CD4-positive, alpha-beta T cell (primary cell): ENCODE measurements at regions not wholly inside any gene's neighbourhood (a gene's known extent, or its start where the extent isn't known, plus 50 kb on each side); places are given as distances from the start of the nearest gene placed in this dataset.
A peak's percentile ranks its signal among the peaks of the same experiment; 100 is the strongest.

Source experiments
- ATAC-seq: fragments of 200-7000 bp; cut with Tn5 transposase; one replicate; pipeline ENCODE4 v1.10.0; 2022; ENCODE audit warnings: mild to moderate bottlenecking; ENCODE audit not compliant: poor library complexity
- CTCF ChIA-PET: fragments of 350-600 bp; sonication (Branson Sonifier 250); formaldehyde crosslinking; loops from one replicate; lab custom pipeline; 2021; ENCODE audit warnings: antibody characterized with exemption, inconsistent platforms; lab: Charles Lee
- POLR2A ChIA-PET: fragments of 350-600 bp; sonication (Branson Sonifier 250); formaldehyde crosslinking; loops from one replicate; lab custom pipeline; 2021; ENCODE audit warnings: antibody characterized with exemption, inconsistent platforms; lab: Charles Lee
- DNase-seq, 14 experiments: peaks; one replicate each; pipeline ENCODE4 v3.0.0-alpha.2; 2013 to 2020; ENCODE audit warnings: mixed read lengths in 2 of 14
- H3K27ac ChIP-seq, 2 donors: one replicate each; pipeline versions ENCODE4 v1.5.1 to v1.7.0; 2013; ENCODE audit warnings: low read length in 2 of 2, low read depth in 1 of 2, mild to moderate bottlenecking in 1 of 2
- H3K27me3 ChIP-seq, 2 experiments: 1 replicate in 1 of 2; 2 replicates in 1 of 2; pipeline versions ENCODE4 v1.6.1 to v1.7.0; 2013; ENCODE audit warnings: low read length in 2 of 2, control low read depth in 1 of 2, mild to moderate bottlenecking in 1 of 2, moderate library complexity in 1 of 2; ENCODE audit not compliant: insufficient read depth in 2 of 2, control insufficient read depth in 1 of 2
- H3K36me3 ChIP-seq: one replicate; pipeline ENCODE4 v1.6.1; 2013; ENCODE audit warnings: low read length, control low read depth; ENCODE audit not compliant: insufficient read depth
- H3K4me1 ChIP-seq: one replicate; pipeline ENCODE4 v1.6.1; 2013; ENCODE audit warnings: low read length, control low read depth; ENCODE audit not compliant: insufficient read depth
- H3K4me3 ChIP-seq: one replicate; pipeline ENCODE4 v1.5.1; 2013; ENCODE audit warnings: mild to moderate bottlenecking, low read length, moderate library complexity
- H3K9me3 ChIP-seq, 2 experiments: 1 replicate in 1 of 2; 2 replicates in 1 of 2; pipeline versions ENCODE4 v1.6.1 to v1.7.0; 2013; ENCODE audit warnings: low read length in 2 of 2, mild to moderate bottlenecking in 2 of 2, control low read depth in 1 of 2, moderate library complexity in 1 of 2; ENCODE audit not compliant: control insufficient read depth in 1 of 2, insufficient read depth in 1 of 2
- H3K27ac Mint-ChIP-seq: one replicate; pipeline ENCODE4 v1.8.0; 2020; ENCODE audit warnings: mixed read lengths
- H3K27me3 Mint-ChIP-seq: one replicate; pipeline ENCODE4 v1.8.0; 2021; ENCODE audit warnings: mixed read lengths
- H3K36me3 Mint-ChIP-seq: one replicate; pipeline ENCODE4 v1.8.0; 2021; ENCODE audit warnings: low read depth, mixed read lengths
- H3K4me1 Mint-ChIP-seq: one replicate; pipeline ENCODE4 v1.8.0; 2021; ENCODE audit warnings: low read depth, mixed read lengths
- H3K4me3 Mint-ChIP-seq: one replicate; pipeline ENCODE4 v1.8.0; 2020; ENCODE audit warnings: mild to moderate bottlenecking, mixed read lengths
- H3K9me3 Mint-ChIP-seq: one replicate; pipeline ENCODE4 v1.8.0; 2020; ENCODE audit warnings: mixed read lengths
- intact Hi-C, 2 experiments: fragments of 100-400 bp; cut with DNase I in 1 of 2; cut with micrococcal nuclease in 1 of 2; formaldehyde crosslinking; loops; one replicate each; pipeline versions ENCODE4 v1.15.1 to v1.9.0; 2023 to 2025; cut with DNase I, micrococcal nuclease
- TF ChIP-seq, protein P1 (sequence below): fragments of 200-600 bp; IDR thresholded peaks from one replicate; pipeline ENCODE4 v1.8.0; 2022; ENCODE audit warnings: antibody characterized with exemption, mild to moderate bottlenecking

DNA sequence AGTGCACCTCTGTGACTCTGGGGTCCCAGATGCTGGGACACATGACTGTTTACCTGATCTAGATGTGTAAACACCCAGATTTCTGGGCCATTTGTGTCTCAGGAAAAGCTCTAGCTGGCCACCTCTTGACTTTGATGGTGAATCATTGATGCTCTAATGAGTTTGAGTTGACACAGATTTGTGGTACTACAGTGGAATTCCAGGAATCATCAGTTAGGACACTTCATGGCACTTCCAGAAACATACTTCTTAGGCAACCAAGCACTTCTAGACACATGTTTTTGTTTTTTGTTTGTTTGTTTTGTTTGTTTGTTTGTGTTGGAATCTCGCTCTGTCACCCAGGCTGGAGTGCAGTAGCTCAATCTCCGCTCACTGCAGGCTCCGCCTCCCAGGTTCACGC, 302.2 kb upstream of the ZMIZ1 start:
- intact Hi-C loops: no loop called here
- H3K27me3 ChIP-seq: no peaks in the 10 kb centered on the region
- H3K27ac ChIP-seq: no peak overlapping the region
- ATAC-seq (no peak), DNase-seq (no peak)
- H3K4me1 ChIP-seq: no peaks in the 10 kb centered on the region
- Mint-ChIP-seq H3K27me3 (no peaks in the 10 kb centered on the region), H3K4me3 (no peak overlapping the region), H3K4me1 (no peaks in the 10 kb centered on the region), H3K9me3 (no peaks in the 10 kb centered on the region), H3K27ac (no peak overlapping the region), H3K36me3 (no peaks in the 10 kb centered on the region)
- TF ChIP-seq, protein P1, sequence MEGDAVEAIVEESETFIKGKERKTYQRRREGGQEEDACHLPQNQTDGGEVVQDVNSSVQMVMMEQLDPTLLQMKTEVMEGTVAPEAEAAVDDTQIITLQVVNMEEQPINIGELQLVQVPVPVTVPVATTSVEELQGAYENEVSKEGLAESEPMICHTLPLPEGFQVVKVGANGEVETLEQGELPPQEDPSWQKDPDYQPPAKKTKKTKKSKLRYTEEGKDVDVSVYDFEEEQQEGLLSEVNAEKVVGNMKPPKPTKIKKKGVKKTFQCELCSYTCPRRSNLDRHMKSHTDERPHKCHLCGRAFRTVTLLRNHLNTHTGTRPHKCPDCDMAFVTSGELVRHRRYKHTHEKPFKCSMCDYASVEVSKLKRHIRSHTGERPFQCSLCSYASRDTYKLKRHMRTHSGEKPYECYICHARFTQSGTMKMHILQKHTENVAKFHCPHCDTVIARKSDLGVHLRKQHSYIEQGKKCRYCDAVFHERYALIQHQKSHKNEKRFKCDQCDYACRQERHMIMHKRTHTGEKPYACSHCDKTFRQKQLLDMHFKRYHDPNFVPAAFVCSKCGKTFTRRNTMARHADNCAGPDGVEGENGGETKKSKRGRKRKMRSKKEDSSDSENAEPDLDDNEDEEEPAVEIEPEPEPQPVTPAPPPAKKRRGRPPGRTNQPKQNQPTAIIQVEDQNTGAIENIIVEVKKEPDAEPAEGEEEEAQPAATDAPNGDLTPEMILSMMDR: no peak
- ChIA-PET CTCF (no interaction called here), POLR2A (no interaction called here)
- no peaks in the 10 kb centered on the region for H3K9me3 ChIP-seq
- no peak overlapping the region for H3K4me3 ChIP-seq
- H3K36me3 ChIP-seq: no peaks in the 10 kb centered on the region

GRCh38 chr10:78768041-78768835, 300.5 kb upstream of the ZMIZ1 start:
- Histone ChIP-seq H3K27ac (no peak overlapping the region), H3K36me3 (no peaks in the 10 kb centered on the region), H3K4me3 (no peak overlapping the region), H3K4me1 (no peaks in the 10 kb centered on the region), H3K27me3 (no peaks in the 10 kb centered on the region), H3K9me3 (no peaks in the 10 kb centered on the region)
- Mint-ChIP-seq H3K4me3 (no peak overlapping the region), H3K27ac (no peak overlapping the region), H3K9me3 (no peaks in the 10 kb centered on the region), H3K4me1 (no peaks in the 10 kb centered on the region), H3K36me3 (no peaks in the 10 kb centered on the region), H3K27me3 (no peaks in the 10 kb centered on the region)
- TF ChIP-seq, protein P1: no peak
- DNase-seq (peak in 1 of 14 experiments; percentile 19), ATAC-seq (no peak)
- ChIA-PET CTCF (no interaction called here), POLR2A (no interaction called here)
- intact Hi-C loops: no loop called here

DNA sequence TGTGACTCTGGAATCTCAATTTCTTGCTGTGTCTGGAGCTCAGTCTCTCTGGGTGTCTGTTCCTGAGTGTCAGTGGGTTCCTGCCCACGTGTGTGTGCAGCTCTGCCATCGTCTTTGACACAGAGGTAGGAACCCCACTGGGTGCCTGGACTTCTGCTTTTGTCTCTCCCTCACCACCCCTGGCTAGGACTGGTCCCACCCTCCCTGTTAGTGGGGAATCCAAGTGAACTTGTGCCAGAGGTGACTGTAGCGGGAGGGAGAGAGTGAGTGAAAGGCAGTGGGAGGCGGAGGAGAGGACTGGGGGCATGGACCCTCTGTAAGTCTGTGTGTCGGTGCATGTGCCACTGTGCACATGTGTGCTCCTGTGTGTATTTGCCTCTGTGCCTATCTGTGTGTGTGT, 299.9 kb upstream of the ZMIZ1 start:
- TF ChIP-seq, protein P1: no peak

More for the DNA sequence above, 299.9 kb upstream of the ZMIZ1 start:
- Mint-ChIP-seq H3K27me3 (no peaks in the 10 kb centered on the region), H3K4me1 (no peaks in the 10 kb centered on the region), H3K9me3 (no peaks in the 10 kb centered on the region), H3K36me3 (no peaks in the 10 kb centered on the region), H3K27ac (no peak overlapping the region), H3K4me3 (no peak overlapping the region)
- Histone ChIP-seq H3K27ac (no peak overlapping the region), H3K27me3 (no peaks in the 10 kb centered on the region), H3K4me1 (no peaks in the 10 kb centered on the region), H3K4me3 (no peak overlapping the region), H3K36me3 (no peaks in the 10 kb centered on the region), H3K9me3 (no peaks in the 10 kb centered on the region)
- POLR2A ChIA-PET: no interaction called here
- DNase-seq: peak in 1 of 14 experiments; percentile 12
- intact Hi-C loops: no loop called here
- CTCF ChIA-PET: no interaction called here
- no peak for ATAC-seq
